ENCODE measurements at regions not wholly inside any gene's neighbourhood (a gene's known extent, or its start where the extent isn't known, plus 50 kb on each side); places are given as distances from the start of the nearest gene placed in this dataset.

GRCh38 chr3:90091549-90091948 lies 984.1 kb downstream of the EPHA3 start:
- Histone ChIP-seq H2AFZ (ENCODE audit: low read length) (no peak overlapping the region), H3K9ac (ENCODE audit: insufficient read depth, low read depth, low read length) (no peak overlapping the region), H3K4me2 (ENCODE audit: low read depth, low read length) (no peak overlapping the region), H3K4me1 (ENCODE audit: insufficient read depth, low read length) (no peaks in the 10 kb centered on the region), H3K4me3 (replicated peaks in 1 of 3; ENCODE audit: insufficient read depth in 1 of 3, low read depth in 2 of 3, low read length in 3 of 3) (no peak overlapping the region), H3K36me3 (replicated peaks in 1 of 2; ENCODE audit: control insufficient read depth in 1 of 2, insufficient read depth in 2 of 2, low read length in 2 of 2) (no peaks in the 10 kb centered on the region), H3K27ac (ENCODE audit: extremely low read length, insufficient read depth, low read length) (no peak overlapping the region), H4K20me1 (ENCODE audit: insufficient read depth, low read length) (no peaks in the 10 kb centered on the region), H3K9me3 (ENCODE audit: low read length) (no peaks in the 10 kb centered on the region), H3K27me3 (ENCODE audit: control insufficient read depth in 1 of 2, insufficient read depth in 2 of 2, low read length in 2 of 2) (no peaks in the 10 kb centered on the region; a peak in 1 of 5 replicates), H3K79me2 (ENCODE audit: insufficient read depth, low read length) (no peaks in the 10 kb centered on the region)
- peak; percentile 89 for ATAC-seq
- 0% methylated on average over 2 of the region's 2 CpGs for WGBS (ENCODE audit: low lambda C conversion rate)
- no peak for FAIRE-seq
- ChIA-PET CTCF (ENCODE audit: low intra/inter-chr PET ratio, low total read pairs) (no interaction called here), POLR2A (no interaction called here)
- BruUV-seq (replicated peaks): no TSS peak
- intact Hi-C loops (cut with micrococcal nuclease; ENCODE audit: unreplicated experiment): loop anchor here (1.0 to 5.0 kb wide), 4 partner anchors 239 to 1889 kb away; no protein-coding TSS in a partner anchor
- in situ Hi-C loops (cut with HindIII; ENCODE audit: extremely low pct_ligation_motif_present, low pct_unique_long_range_greater_than_20kb): no loop called here
- peak; percentile 2 for DNase-seq (ENCODE audit: low spot score)
- TF ChIP-seq STAG1 (CRISPR knock-in tag; IDR thresholded peaks at IDR 0.05) (peak; percentile 52), CTCF (CRISPR knock-in tag; IDR thresholded peaks at IDR 0.05) (peak; percentile 42), KLF9 (CRISPR knock-in tag; IDR thresholded peaks at IDR 0.05; ENCODE audit: low read depth) (no peak), ZNF263 (CRISPR knock-in tag; IDR thresholded peaks at IDR 0.05) (no peak), SMC3 (IDR thresholded peaks at IDR 0.05; ENCODE audit: low read length) (peak; percentile 20; the same call in 1 of the 2 replicates), SOX13 (IDR thresholded peaks at IDR 0.05) (no peak), SOX13 (CRISPR knock-in tag; conservative IDR thresholded peaks at IDR 0.05 in 1 of 2, IDR thresholded peaks at IDR 0.05 in 1 of 2) (no peak), SIN3B (IDR thresholded peaks at IDR 0.05; ENCODE audit: low read length) (no peak), ZNF33A (CRISPR knock-in tag; IDR thresholded peaks at IDR 0.05; ENCODE audit: borderline replicate concordance) (no peak)

All from HepG2 (cell line).